GM13977 (cell line): ENCODE measurements at regions not wholly inside any gene's neighbourhood (a gene's known extent, or its start where the extent isn't known, plus 50 kb on each side); places are given as distances from the start of the nearest gene placed in this dataset.

Source experiments
- DNase-seq: peaks from one replicate; pipeline ENCODE4 v3.0.0; 2012; ENCODE audit warnings: low spot score
- CTCF ChIP-seq: IDR thresholded peaks from 2 replicates; pipeline ENCODE4 v1.5.1; 2012; ENCODE audit warnings: mild to moderate bottlenecking, control low read depth; ENCODE audit not compliant: insufficient read depth; ENCODE audit errors: extremely low read depth, missing control alignments
- in situ Hi-C: fragments of 300-500 bp; cut with MboI; formaldehyde crosslinking; loops from one replicate; pipeline ENCODE4 v1.12.0; 2022; ENCODE audit warnings: low sequenced_read_pairs, low pct_unique_long_range_greater_than_20kb, mixed read lengths, inconsistent platforms; ENCODE audit not compliant: unreplicated experiment

GRCh38 chr10:83680470-83680891 is 458.8 kb upstream of the GHITM start:
- no peak for TF ChIP-seq CTCF
- in situ Hi-C loops: no loop called here
- peak; percentile 70 for DNase-seq

- in situ Hi-C loops: no loop called here
- no peak for DNase-seq
These were observed 456.9 kb upstream of the GHITM start for GRCh38 chr10:83682414-83682813.

GRCh38 chr10:83685458-83685857 is 453.9 kb upstream of the GHITM start:
- no peak for TF ChIP-seq CTCF
- in situ Hi-C loops: no loop called here
- no peak for DNase-seq

More at GRCh38 chr10:83682414-83682813, 456.9 kb upstream of the GHITM start:
- TF ChIP-seq CTCF: no peak

DNA sequence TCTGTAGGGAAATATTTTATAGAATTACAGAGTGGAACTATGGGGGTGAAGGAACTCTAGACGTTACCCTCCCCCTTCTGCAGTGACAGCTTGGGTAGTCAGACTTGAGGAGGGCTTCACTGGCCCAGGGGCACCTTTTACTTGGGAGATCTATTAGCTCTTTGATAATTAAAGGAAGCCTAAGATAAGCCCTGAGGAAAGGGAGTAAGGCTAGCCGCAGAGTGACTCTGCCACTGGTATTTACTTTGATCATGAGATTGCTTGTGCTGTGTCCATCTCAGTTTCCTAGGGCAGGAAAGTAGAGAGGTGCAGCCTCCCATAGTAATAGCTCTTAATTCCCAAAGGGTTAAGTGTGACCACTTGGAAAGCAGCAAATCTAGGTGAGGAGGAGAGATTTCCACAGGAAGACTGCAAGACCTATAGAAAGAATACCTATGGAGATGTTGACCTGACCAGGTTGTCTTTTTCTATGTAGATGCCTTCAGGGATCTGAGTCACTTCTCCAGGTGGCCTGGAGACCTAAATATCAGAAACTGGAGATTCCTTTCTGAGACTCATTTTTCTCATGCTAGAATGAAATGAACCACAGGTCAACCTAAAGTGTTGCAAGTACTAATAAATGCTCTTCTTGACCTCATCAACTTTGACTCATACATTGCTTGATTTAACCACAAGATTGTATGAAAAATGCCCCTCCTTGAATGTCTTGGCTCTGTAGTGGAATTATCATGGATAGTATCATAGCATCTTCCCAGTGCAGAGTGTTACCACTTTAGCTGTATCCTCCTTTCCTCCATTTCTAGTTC is 447.3 kb upstream of the GHITM start:
- in situ Hi-C loops: no loop called here
- no peak for DNase-seq
- TF ChIP-seq CTCF: no peak

DNA sequence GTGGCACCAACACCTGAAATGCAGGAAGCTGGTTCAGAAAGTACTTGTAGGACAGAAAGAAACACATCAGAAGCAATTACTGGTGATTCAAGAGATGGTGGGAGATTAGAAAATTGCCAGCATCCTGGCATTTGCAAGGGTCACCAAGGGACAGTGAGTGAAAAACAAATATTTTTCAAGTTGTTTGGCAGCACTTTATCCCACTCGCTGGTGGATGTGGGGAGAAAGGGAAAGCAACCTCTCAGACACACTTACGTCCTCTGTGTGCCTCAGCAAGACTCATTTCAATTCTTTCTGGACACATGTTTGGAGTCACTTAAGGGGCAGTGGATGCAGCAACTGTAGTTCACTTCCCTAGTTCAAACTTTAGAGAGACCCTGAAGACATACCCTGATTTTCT is 440.4 kb upstream of the GHITM start:
- DNase-seq: no peak
- no peak for TF ChIP-seq CTCF
- in situ Hi-C loops: no loop called here

- DNase-seq: no peak
- no peak for TF ChIP-seq CTCF
- in situ Hi-C loops: no loop called here
These were observed 437.5 kb upstream of the GHITM start for GRCh38 chr10:83701799-83702198.
